ENCODE measurements at regions not wholly inside any gene's neighbourhood (a gene's known extent, or its start where the extent isn't known, plus 50 kb on each side); places are given as distances from the start of the nearest gene placed in this dataset.

DNA sequence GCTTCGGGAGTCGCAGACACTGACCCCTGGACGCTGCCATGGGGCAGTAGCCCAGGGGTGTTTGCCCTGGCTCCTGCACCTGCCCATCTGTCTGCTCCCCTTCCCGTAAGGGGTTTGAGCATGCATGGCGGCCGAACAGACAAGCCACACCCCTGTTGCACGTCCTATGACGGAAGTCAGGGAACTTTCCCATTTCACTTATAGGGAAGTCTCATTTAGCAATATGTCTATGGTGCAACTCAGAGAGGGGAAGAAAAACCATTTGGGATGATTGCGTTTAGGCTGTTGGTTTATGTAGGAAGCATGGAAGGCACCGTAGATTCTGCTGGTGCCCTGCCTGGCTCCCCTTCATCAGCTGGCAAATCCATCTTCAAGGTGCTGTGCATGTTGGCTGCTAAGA is 112.5 kb downstream of the HAPSTR1 start:
- TF ChIP-seq, protein P1, sequence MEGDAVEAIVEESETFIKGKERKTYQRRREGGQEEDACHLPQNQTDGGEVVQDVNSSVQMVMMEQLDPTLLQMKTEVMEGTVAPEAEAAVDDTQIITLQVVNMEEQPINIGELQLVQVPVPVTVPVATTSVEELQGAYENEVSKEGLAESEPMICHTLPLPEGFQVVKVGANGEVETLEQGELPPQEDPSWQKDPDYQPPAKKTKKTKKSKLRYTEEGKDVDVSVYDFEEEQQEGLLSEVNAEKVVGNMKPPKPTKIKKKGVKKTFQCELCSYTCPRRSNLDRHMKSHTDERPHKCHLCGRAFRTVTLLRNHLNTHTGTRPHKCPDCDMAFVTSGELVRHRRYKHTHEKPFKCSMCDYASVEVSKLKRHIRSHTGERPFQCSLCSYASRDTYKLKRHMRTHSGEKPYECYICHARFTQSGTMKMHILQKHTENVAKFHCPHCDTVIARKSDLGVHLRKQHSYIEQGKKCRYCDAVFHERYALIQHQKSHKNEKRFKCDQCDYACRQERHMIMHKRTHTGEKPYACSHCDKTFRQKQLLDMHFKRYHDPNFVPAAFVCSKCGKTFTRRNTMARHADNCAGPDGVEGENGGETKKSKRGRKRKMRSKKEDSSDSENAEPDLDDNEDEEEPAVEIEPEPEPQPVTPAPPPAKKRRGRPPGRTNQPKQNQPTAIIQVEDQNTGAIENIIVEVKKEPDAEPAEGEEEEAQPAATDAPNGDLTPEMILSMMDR (IDR thresholded peaks at IDR 0.05) = no peak
- no peak for TF ChIP-seq POLR2A (IDR thresholded peaks at IDR 0.05)

Data from body of pancreas (tissue), 4 donors.